Activated naive CD4-positive, alpha-beta T cell (primary cell): ENCODE measurements at regions not wholly inside any gene's neighbourhood (a gene's known extent, or its start where the extent isn't known, plus 50 kb on each side); places are given as distances from the start of the nearest gene placed in this dataset.
"Not testable (repeated sequence)": the region's sequence is repeated elsewhere in the genome, so short reads cannot be mapped to it uniquely, and the experiment has no call there.

Source experiments
- DNase-seq, 4 experiments: peaks; one replicate each; lab custom pipeline; 2025; lab: John Stamatoyannopoulos, UW

- not testable (repeated sequence) for DNase-seq
Measured at GRCh38 chr6:26799903-26800633, 140.5 kb upstream of the ZNF322 start.

GRCh38 chr6:26803762-26804161 is 144.2 kb upstream of the ZNF322 start:
- not testable (repeated sequence) for DNase-seq

- DNase-seq = not testable (repeated sequence)
Measured at GRCh38 chr6:26811486-26812116, 152.1 kb upstream of the ZNF322 start.

GRCh38 chr6:26818640-26819225 is 159.2 kb upstream of the ZNF322 start:
- DNase-seq = not testable (repeated sequence)

GRCh38 chr6:26827965-26828364 is 168.4 kb upstream of the ZNF322 start:
- DNase-seq = not testable (repeated sequence)

- not testable (repeated sequence) for DNase-seq
Measured at GRCh38 chr6:26829480-26829879, 169.9 kb upstream of the ZNF322 start.

- DNase-seq = not testable (repeated sequence)
Measured at GRCh38 chr6:26830992-26831391, 171.4 kb upstream of the ZNF322 start.

GRCh38 chr6:26835707-26836106 is 176.2 kb upstream of the ZNF322 start:
- DNase-seq = not testable (repeated sequence)

GRCh38 chr6:26836657-26837056 is 177.1 kb upstream of the ZNF322 start:
- not testable (repeated sequence) for DNase-seq

GRCh38 chr6:26844823-26845222 is 185.3 kb upstream of the ZNF322 start:
- not testable (repeated sequence) for DNase-seq

GRCh38 chr6:26857289-26857688 is 197.7 kb upstream of the ZNF322 start:
- not testable (repeated sequence) for DNase-seq

GRCh38 chr6:26859067-26859770 is 199.7 kb upstream of the ZNF322 start:
- DNase-seq = not testable (repeated sequence)

GRCh38 chr6:26859771-26860163 is 200.2 kb upstream of the ZNF322 start:
- not testable (repeated sequence) for DNase-seq

- not testable (repeated sequence) for DNase-seq
Measured at GRCh38 chr6:26861913-26862312, 202.4 kb upstream of the ZNF322 start.

GRCh38 chr6:26863641-26864040 is 204.1 kb upstream of the ZNF322 start:
- not testable (repeated sequence) for DNase-seq

GRCh38 chr6:26898785-26899184 is 239.2 kb upstream of the ZNF322 start:
- DNase-seq = not testable (repeated sequence)

- DNase-seq = not testable (repeated sequence)
Measured at GRCh38 chr6:26924206-26924605, 264.7 kb upstream of the ZNF322 start.

- DNase-seq = not testable (repeated sequence)
Measured at GRCh38 chr6:26928190-26928589, 268.6 kb upstream of the ZNF322 start.

- not testable (repeated sequence) for DNase-seq
Measured at GRCh38 chr6:26937258-26937657, 277.7 kb upstream of the ZNF322 start.

GRCh38 chr6:26951211-26951610 is 291.7 kb upstream of the ZNF322 start:
- not testable (repeated sequence) for DNase-seq

GRCh38 chr6:26956078-26956600 is 291.4 kb upstream of the PRSS16 start:
- peak; percentile 1 to 28 (median 12) for DNase-seq

GRCh38 chr6:26956601-26957184 is 290.8 kb upstream of the PRSS16 start:
- DNase-seq = peak; percentile 51 to 73 (median 59)
